GM06990 (cell line): ENCODE measurements at regions not wholly inside any gene's neighbourhood (a gene's known extent, or its start where the extent isn't known, plus 50 kb on each side); places are given as distances from the start of the nearest gene placed in this dataset.
A peak's percentile ranks its signal among the peaks of the same experiment; 100 is the strongest.

Source experiments
- DNase-seq: peaks from one replicate; pipeline ENCODE4 v3.0.0-alpha.2; 2011; ENCODE audit not compliant: insufficient read length; ENCODE audit errors: extremely low read depth
- H3K27me3 ChIP-seq: replicated peaks from 2 replicates; pipeline ENCODE4 v1.6.0; 2011; ENCODE audit warnings: low read length; ENCODE audit not compliant: control insufficient read depth, insufficient read depth
- H3K36me3 ChIP-seq: 2 replicates; pipeline ENCODE4 v1.5.1; 2011; ENCODE audit warnings: low read length; ENCODE audit not compliant: control insufficient read depth, insufficient read depth
- H3K4me3 ChIP-seq: replicated peaks from 2 replicates; pipeline ENCODE4 v1.5.1; 2011; ENCODE audit warnings: low read depth, mild to moderate bottlenecking, control low read depth, low read length
- CTCF ChIP-seq: IDR thresholded peaks from 2 replicates; pipeline ENCODE4 v1.5.1; 2011; ENCODE audit warnings: low read length, control low read depth, mild to moderate bottlenecking, inconsistent platforms; ENCODE audit not compliant: insufficient read depth, poor library complexity, severe bottlenecking

- H3K27me3 ChIP-seq, result no peaks in the 10 kb centered on the region; the same call in 1 of the 2 replicates
- H3K4me3 ChIP-seq, result no peak overlapping the region
- no peaks in the 10 kb centered on the region for H3K36me3 ChIP-seq
- no peak for TF ChIP-seq CTCF
- no peak for DNase-seq
Measured at GRCh38 chr17:33517746-33518145, 224.7 kb upstream of the ASIC2 start.

- TF ChIP-seq CTCF, result no peak
- Histone ChIP-seq H3K27me3 (no peaks in the 10 kb centered on the region), H3K36me3 (no peaks in the 10 kb centered on the region), H3K4me3 (no peak overlapping the region)
- no peak for DNase-seq
Measured at GRCh38 chr17:33519692-33520091, 226.6 kb upstream of the ASIC2 start.

- Histone ChIP-seq H3K36me3 (no peaks in the 10 kb centered on the region), H3K27me3 (no peaks in the 10 kb centered on the region), H3K4me3 (no peak overlapping the region)
- DNase-seq, result no peak
- TF ChIP-seq CTCF, result peak; percentile 86
Measured at GRCh38 chr17:33520426-33521330, 227.6 kb upstream of the ASIC2 start.

- H3K36me3 ChIP-seq, result no peaks in the 10 kb centered on the region
- H3K4me3 ChIP-seq, result no peak overlapping the region
- TF ChIP-seq CTCF, result peak; percentile 68
- no peaks in the 10 kb centered on the region for H3K27me3 ChIP-seq
- no peak for DNase-seq
Measured at GRCh38 chr17:33521784-33522183, 228.7 kb upstream of the ASIC2 start.

- H3K27me3 ChIP-seq, result no peaks in the 10 kb centered on the region
- DNase-seq, result no peak
- TF ChIP-seq CTCF, result no peak
Measured at GRCh38 chr17:33522623-33523022, 229.5 kb upstream of the ASIC2 start.

GRCh38 chr17:33523577-33523981 lies 230.5 kb upstream of the ASIC2 start:
- DNase-seq, result no peak
- TF ChIP-seq CTCF, result no peak
- H3K4me3 ChIP-seq, result no peak overlapping the region
- H3K27me3 ChIP-seq, result no peaks in the 10 kb centered on the region
- H3K36me3 ChIP-seq, result no peaks in the 10 kb centered on the region

More at GRCh38 chr17:33522623-33523022, 229.5 kb upstream of the ASIC2 start:
- Histone ChIP-seq H3K36me3 (no peaks in the 10 kb centered on the region), H3K4me3 (no peak overlapping the region)
